ENCODE measurements at regions not wholly inside any gene's neighbourhood (a gene's known extent, or its start where the extent isn't known, plus 50 kb on each side); places are given as distances from the start of the nearest gene placed in this dataset.

DNA sequence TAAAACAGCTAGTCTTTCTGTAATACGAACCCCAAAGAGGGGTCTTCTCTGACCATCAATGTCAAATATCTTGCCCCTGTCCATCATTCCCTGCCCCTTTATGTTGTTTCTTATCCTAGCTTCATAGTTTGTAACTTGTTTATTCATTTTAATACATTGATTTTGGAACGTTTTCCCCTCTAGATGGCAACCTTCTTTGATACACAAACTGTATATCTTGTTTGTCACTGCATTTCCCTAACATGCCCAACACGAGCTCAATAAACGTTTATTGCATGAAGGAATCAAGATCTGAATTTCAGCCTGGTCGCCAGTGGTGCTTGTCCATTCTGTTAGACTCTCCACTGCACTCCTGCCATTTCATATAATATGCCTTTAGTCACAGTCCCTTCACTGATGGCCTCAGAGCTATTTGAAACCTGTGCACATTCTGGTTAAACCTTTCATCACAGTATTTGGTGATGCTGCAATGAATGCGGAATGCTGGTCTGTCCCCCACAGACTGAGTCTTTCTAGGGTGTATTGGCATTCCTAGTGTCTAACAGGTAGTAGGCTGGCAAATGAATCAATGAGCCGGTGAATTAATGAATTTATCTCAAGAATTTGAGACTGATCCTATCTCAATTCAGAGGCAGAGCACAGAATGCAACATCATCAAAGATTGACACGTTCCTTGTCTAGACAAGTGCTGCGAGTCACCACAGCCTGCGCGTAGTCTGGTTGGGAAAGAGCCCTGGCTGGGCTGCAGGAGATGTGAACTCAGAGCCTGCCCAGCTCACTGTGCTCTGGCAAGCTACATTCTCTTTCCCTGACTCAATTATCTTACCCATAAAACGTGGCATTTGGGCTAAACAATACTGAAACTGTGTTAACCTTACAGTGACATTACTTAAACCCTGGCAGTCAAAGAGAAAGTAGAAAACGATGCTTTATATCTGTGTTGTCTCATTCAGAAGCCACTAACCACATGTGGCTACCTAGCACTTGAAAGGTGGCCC, 55.2 kb upstream of the FRMD4A start:
- H3K9me3 Mint-ChIP-seq = no peaks in the 10 kb centered on the region
- TF ChIP-seq, protein P1, sequence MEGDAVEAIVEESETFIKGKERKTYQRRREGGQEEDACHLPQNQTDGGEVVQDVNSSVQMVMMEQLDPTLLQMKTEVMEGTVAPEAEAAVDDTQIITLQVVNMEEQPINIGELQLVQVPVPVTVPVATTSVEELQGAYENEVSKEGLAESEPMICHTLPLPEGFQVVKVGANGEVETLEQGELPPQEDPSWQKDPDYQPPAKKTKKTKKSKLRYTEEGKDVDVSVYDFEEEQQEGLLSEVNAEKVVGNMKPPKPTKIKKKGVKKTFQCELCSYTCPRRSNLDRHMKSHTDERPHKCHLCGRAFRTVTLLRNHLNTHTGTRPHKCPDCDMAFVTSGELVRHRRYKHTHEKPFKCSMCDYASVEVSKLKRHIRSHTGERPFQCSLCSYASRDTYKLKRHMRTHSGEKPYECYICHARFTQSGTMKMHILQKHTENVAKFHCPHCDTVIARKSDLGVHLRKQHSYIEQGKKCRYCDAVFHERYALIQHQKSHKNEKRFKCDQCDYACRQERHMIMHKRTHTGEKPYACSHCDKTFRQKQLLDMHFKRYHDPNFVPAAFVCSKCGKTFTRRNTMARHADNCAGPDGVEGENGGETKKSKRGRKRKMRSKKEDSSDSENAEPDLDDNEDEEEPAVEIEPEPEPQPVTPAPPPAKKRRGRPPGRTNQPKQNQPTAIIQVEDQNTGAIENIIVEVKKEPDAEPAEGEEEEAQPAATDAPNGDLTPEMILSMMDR (IDR thresholded peaks at IDR 0.05) = no peak
- H3K27me3 Mint-ChIP-seq (ENCODE audit: low read depth in 2 of 2) = peaks cover 6 to 15% of the 10 kb centered on the region in 2 donors
- Histone ChIP-seq H3K36me3 (ENCODE audit: control insufficient read depth, insufficient read depth, low read length) (no peaks in the 10 kb centered on the region), H3K4me3 (ENCODE audit: low read length) (no peak overlapping the region), H3K9me3 (ENCODE audit: control insufficient read depth, insufficient read depth, low read length) (no peaks in the 10 kb centered on the region), H3K27me3 (ENCODE audit: control insufficient read depth, insufficient read depth, low read length) (no peaks in the 10 kb centered on the region), H3K4me1 (ENCODE audit: control insufficient read depth, insufficient read depth, low read length) (no peaks in the 10 kb centered on the region), H3K27ac (ENCODE audit: low read length) (no peak overlapping the region)
- peak in 1 of 2 donors; percentile 16 for DNase-seq
- 68% methylated on average over 13 of the region's 13 CpGs for WGBS (ENCODE audit: insufficient coverage)
- no peak overlapping the region for H3K4me3 Mint-ChIP-seq
- no peaks in the 10 kb centered on the region for H3K4me1 Mint-ChIP-seq
- H3K27ac Mint-ChIP-seq = no peak overlapping the region
- H3K36me3 Mint-ChIP-seq = no peaks in the 10 kb centered on the region
- ATAC-seq = no peak
- intact Hi-C loops (cut with micrococcal nuclease) = no loop called here

DNA sequence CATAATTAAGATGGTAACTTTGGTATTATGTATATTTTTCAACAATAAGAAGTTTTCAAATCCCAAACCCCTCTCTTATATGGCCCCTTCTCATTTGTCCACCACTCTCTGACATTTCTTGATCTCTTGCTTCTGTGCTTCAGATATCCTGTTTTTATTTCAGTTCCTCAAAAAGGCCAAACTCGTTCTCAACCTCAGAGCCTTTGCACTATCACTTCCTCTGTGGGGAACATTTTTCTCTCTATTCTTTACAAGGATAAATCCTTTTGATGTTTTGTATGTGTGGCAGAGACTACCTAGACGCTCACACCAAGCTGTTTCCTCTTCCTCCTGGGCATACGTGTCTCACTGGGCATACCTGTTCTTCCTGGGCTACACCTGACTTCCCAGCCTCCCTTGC, 54.2 kb upstream of the FRMD4A start:
- WGBS (ENCODE audit: insufficient coverage) = 0% methylated on average over 2 of the region's 3 CpGs

DNA sequence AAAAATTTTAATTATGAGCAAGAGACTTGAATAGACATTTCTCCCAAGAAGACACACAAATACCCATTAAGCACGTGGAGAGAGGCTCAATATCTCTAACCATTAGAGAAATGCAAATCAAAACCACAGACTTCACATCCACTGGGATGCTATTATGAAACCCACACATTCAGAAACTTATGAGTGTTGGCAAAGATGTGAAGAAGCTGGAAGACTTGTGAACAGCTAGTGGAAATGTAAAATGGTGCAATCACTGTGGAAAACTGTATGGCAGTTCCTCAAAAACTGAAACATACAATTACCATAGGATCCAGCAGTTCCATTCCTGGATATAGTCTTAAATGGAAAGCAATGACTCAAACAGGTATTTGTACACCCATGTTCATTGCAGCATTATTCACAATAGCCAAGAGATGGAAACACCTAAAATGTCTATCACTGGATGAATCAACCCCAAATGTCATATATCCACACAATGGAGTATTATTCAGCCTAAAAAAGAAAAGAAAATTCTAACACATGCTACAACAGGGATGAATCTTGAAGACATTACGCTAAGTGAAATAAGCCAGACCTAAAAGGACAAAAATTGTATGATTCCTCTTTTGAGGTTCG, 53.5 kb upstream of the FRMD4A start:
- peaks cover 9 to 13% of the 10 kb centered on the region in 2 donors for H3K27me3 Mint-ChIP-seq (ENCODE audit: low read depth in 2 of 2)
- no peak for ATAC-seq
- H3K4me1 Mint-ChIP-seq = no peaks in the 10 kb centered on the region
- Histone ChIP-seq H3K36me3 (ENCODE audit: control insufficient read depth, insufficient read depth, low read length) (no peaks in the 10 kb centered on the region), H3K27ac (ENCODE audit: low read length) (no peak overlapping the region), H3K4me1 (ENCODE audit: control insufficient read depth, insufficient read depth, low read length) (no peaks in the 10 kb centered on the region), H3K4me3 (ENCODE audit: low read length) (no peak overlapping the region), H3K9me3 (ENCODE audit: control insufficient read depth, insufficient read depth, low read length) (no peaks in the 10 kb centered on the region), H3K27me3 (ENCODE audit: control insufficient read depth, insufficient read depth, low read length) (no peaks in the 10 kb centered on the region)
- TF ChIP-seq, protein P1 (IDR thresholded peaks at IDR 0.05) = no peak
- H3K9me3 Mint-ChIP-seq = no peaks in the 10 kb centered on the region
- DNase-seq = no peak
- intact Hi-C loops (cut with micrococcal nuclease) = no loop called here
- H3K4me3 Mint-ChIP-seq = no peak overlapping the region
- WGBS (ENCODE audit: insufficient coverage) = 77% methylated on average over 3 of the region's 3 CpGs
- no peaks in the 10 kb centered on the region for H3K36me3 Mint-ChIP-seq
- H3K27ac Mint-ChIP-seq = no peak overlapping the region

More for the DNA sequence above, 54.2 kb upstream of the FRMD4A start:
- no peak overlapping the region for H3K4me3 Mint-ChIP-seq
- Histone ChIP-seq H3K36me3 (ENCODE audit: control insufficient read depth, insufficient read depth, low read length) (no peaks in the 10 kb centered on the region), H3K4me1 (ENCODE audit: control insufficient read depth, insufficient read depth, low read length) (no peaks in the 10 kb centered on the region), H3K9me3 (ENCODE audit: control insufficient read depth, insufficient read depth, low read length) (no peaks in the 10 kb centered on the region), H3K27ac (ENCODE audit: low read length) (no peak overlapping the region), H3K4me3 (ENCODE audit: low read length) (no peak overlapping the region), H3K27me3 (ENCODE audit: control insufficient read depth, insufficient read depth, low read length) (no peaks in the 10 kb centered on the region)
- H3K4me1 Mint-ChIP-seq = no peaks in the 10 kb centered on the region
- H3K36me3 Mint-ChIP-seq = no peaks in the 10 kb centered on the region
- no peak for ATAC-seq
- intact Hi-C loops (cut with micrococcal nuclease) = no loop called here
- TF ChIP-seq, protein P1 (IDR thresholded peaks at IDR 0.05) = no peak
- H3K27me3 Mint-ChIP-seq (ENCODE audit: low read depth in 2 of 2) = peaks cover 6 to 15% of the 10 kb centered on the region in 2 donors
- H3K9me3 Mint-ChIP-seq = no peaks in the 10 kb centered on the region
- no peak overlapping the region for H3K27ac Mint-ChIP-seq
- no peak for DNase-seq
